ENCODE measurements at regions not wholly inside any gene's neighbourhood (a gene's known extent, or its start where the extent isn't known, plus 50 kb on each side); places are given as distances from the start of the nearest gene placed in this dataset.

DNA sequence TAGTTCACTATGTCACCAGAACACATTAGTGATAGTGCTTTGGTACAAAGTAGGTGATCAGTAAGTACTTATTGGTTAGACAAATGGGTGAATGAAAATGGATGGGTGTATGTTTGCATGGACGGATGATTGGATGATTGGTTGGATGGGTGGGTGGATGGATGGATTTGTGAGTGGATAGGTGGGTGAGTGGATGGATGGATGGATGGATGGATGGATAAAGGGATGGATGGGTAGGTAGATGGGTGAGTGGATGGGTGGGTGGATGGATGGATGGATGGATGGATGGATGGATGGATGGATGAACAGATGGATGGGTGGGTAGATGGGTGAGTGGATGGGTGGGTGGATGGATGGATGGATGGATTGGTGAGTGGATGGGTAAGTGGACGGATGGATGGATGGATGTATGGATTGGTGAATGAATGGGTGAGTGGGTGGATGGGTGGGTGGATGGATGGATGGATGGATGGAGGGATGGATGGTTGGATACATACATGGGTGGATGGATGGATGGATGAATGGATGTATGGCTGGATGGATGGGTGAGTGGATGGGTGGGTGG lies 225.3 kb upstream of the GSE1 start:
- TF ChIP-seq MAFK (conservative IDR thresholded peaks at IDR 0.05 in 1 of 2, IDR thresholded peaks at IDR 0.05 in 1 of 2; ENCODE audit: low read length in 2 of 2), result no peak
- no peak for TF ChIP-seq ZFP1 (CRISPR knock-in tag; IDR thresholded peaks at IDR 0.05)
- no peak for TF ChIP-seq ZKSCAN1 (IDR thresholded peaks at IDR 0.05; ENCODE audit: low read length)
- TF ChIP-seq PCBP2 (optimal IDR thresholded peaks at IDR 0.05; ENCODE audit: low read depth, low read length, poor library complexity, severe bottlenecking), result no peak
- no peak for TF ChIP-seq HCFC1 (IDR thresholded peaks at IDR 0.05; ENCODE audit: low read depth, low read length)
- TF ChIP-seq, protein P1, sequence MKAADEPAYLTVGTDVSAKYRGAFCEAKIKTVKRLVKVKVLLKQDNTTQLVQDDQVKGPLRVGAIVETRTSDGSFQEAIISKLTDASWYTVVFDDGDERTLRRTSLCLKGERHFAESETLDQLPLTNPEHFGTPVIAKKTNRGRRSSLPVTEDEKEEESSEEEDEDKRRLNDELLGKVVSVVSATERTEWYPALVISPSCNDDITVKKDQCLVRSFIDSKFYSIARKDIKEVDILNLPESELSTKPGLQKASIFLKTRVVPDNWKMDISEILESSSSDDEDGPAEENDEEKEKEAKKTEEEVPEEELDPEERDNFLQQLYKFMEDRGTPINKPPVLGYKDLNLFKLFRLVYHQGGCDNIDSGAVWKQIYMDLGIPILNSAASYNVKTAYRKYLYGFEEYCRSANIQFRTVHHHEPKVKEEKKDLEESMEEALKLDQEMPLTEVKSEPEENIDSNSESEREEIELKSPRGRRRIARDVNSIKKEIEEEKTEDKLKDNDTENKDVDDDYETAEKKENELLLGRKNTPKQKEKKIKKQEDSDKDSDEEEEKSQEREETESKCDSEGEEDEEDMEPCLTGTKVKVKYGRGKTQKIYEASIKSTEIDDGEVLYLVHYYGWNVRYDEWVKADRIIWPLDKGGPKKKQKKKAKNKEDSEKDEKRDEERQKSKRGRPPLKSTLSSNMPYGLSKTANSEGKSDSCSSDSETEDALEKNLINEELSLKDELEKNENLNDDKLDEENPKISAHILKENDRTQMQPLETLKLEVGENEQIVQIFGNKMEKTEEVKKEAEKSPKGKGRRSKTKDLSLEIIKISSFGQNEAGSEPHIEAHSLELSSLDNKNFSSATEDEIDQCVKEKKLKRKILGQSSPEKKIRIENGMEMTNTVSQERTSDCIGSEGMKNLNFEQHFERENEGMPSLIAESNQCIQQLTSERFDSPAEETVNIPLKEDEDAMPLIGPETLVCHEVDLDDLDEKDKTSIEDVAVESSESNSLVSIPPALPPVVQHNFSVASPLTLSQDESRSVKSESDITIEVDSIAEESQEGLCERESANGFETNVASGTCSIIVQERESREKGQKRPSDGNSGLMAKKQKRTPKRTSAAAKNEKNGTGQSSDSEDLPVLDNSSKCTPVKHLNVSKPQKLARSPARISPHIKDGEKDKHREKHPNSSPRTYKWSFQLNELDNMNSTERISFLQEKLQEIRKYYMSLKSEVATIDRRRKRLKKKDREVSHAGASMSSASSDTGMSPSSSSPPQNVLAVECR (CRISPR knock-in tag; IDR thresholded peaks at IDR 0.05; ENCODE audit: borderline replicate concordance), result no peak
- TF ChIP-seq HNRNPK (IDR thresholded peaks at IDR 0.05; ENCODE audit: low read depth, low read length, poor library complexity, severe bottlenecking), result no peak
- TF ChIP-seq CTCF (CRISPR knock-in tag; IDR thresholded peaks at IDR 0.05), result no peak
- TF ChIP-seq EZH2 (conservative IDR thresholded peaks at IDR 0.05; ENCODE audit: low read depth, low read length), result no peak
- no peak for TF ChIP-seq TCF7L2 (IDR thresholded peaks at IDR 0.05; ENCODE audit: low read depth, low read length)
- TF ChIP-seq HOXA7 (CRISPR knock-in tag; IDR thresholded peaks at IDR 0.05), result no peak
- no peak for TF ChIP-seq ZNF224 (CRISPR knock-in tag; IDR thresholded peaks at IDR 0.05)
- TF ChIP-seq, protein P2, sequence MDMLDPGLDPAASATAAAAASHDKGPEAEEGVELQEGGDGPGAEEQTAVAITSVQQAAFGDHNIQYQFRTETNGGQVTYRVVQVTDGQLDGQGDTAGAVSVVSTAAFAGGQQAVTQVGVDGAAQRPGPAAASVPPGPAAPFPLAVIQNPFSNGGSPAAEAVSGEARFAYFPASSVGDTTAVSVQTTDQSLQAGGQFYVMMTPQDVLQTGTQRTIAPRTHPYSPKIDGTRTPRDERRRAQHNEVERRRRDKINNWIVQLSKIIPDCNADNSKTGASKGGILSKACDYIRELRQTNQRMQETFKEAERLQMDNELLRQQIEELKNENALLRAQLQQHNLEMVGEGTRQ (IDR thresholded peaks at IDR 0.05; ENCODE audit: low read depth, low read length), result no peak
- TF ChIP-seq, protein P2 (CRISPR knock-in tag; IDR thresholded peaks at IDR 0.05; ENCODE audit: borderline replicate concordance), result no peak
- no peak for TF ChIP-seq ARNT (IDR thresholded peaks at IDR 0.05)
